Liver (tissue), 3 donors: ENCODE measurements at regions not wholly inside any gene's neighbourhood (a gene's known extent, or its start where the extent isn't known, plus 50 kb on each side); places are given as distances from the start of the nearest gene placed in this dataset.
"Not testable (repeated sequence)": the region's sequence is repeated elsewhere in the genome, so short reads cannot be mapped to it uniquely, and the experiment has no call there.

ENCODE experiments used
- GABPA ChIP-seq, 2 donors: IDR thresholded peaks in 1 of 2; conservative IDR thresholded peaks in 1 of 2; 2 replicates each; pipeline ENCODE4 v1.6.1; 2016; ENCODE audit warnings: antibody characterized with exemption in 2 of 2, mild to moderate bottlenecking in 1 of 2, moderate library complexity in 1 of 2
- HNF4G ChIP-seq: IDR thresholded peaks from 2 replicates; pipeline ENCODE4 v1.6.1; 2016; ENCODE audit warnings: antibody characterized with exemption
- JUND ChIP-seq, 2 donors: IDR thresholded peaks; 2 replicates each; pipeline ENCODE4 v1.6.1; 2016; ENCODE audit warnings: antibody characterized with exemption in 2 of 2
- RAD21 ChIP-seq, 2 donors: IDR thresholded peaks; 2 replicates each; pipeline ENCODE4 v1.6.1; 2016; ENCODE audit warnings: antibody characterized with exemption in 2 of 2, mild to moderate bottlenecking in 2 of 2
- TAF1 ChIP-seq: conservative IDR thresholded peaks from 2 replicates; pipeline ENCODE4 v1.6.1; 2016; ENCODE audit warnings: antibody characterized with exemption, mild to moderate bottlenecking
- YY1 ChIP-seq: IDR thresholded peaks from 2 replicates; pipeline ENCODE4 v1.6.1; 2016; ENCODE audit warnings: antibody characterized with exemption, mild to moderate bottlenecking
- TF ChIP-seq, protein P1 (sequence below): IDR thresholded peaks from 2 replicates; pipeline ENCODE4 v1.6.1; 2016; ENCODE audit warnings: antibody characterized with exemption
- TF ChIP-seq, protein P2 (sequence below): fragments of 150-350 bp; IDR thresholded peaks from 2 replicates; pipeline ENCODE4 v1.5.1; 2017; ENCODE audit warnings: improper control_type of control experiment, low read depth, low read length; ENCODE audit not compliant: missing input control
- TF ChIP-seq, protein P3 (sequence below): IDR thresholded peaks from 2 replicates; pipeline ENCODE4 v1.6.1; 2016; ENCODE audit warnings: antibody characterized with exemption
- TF ChIP-seq, protein P4 (sequence below): IDR thresholded peaks from 2 replicates; pipeline ENCODE4 v1.6.1; 2016; ENCODE audit warnings: antibody characterized with exemption, mild to moderate bottlenecking
- TF ChIP-seq, protein P5 (sequence below): IDR thresholded peaks from 2 replicates; pipeline ENCODE4 v1.6.1; 2016; ENCODE audit warnings: antibody characterized with exemption
- donor health status: healthy.
- donor health status: healthy.

DNA sequence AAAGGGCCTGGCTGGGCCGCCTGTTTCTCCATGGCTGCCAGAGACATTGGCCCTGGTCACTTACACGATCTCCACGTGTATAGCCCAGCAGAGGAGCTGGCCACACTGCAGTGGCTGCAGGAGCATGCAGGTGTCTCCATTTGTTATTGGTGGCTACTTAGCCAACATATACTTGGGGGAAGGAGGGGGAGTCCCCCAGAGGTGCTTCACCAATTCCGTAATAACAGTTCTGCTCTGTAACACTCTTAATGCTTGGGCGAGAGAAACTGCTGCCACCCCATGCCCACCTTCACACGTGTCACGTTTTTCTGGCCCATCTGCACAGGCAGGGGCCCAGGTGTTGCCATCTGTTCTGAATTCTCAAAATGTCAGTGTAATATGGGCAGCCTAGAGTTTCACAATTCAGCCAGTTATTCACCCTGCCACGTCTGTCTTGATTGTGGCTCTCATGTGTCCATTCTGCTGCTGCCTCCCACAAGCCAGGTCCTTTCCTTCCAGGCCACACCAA, 353.5 kb downstream of the BCL2L11 start:
- TF ChIP-seq, protein P1, sequence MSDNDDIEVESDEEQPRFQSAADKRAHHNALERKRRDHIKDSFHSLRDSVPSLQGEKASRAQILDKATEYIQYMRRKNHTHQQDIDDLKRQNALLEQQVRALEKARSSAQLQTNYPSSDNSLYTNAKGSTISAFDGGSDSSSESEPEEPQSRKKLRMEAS = not testable (repeated sequence)
- TF ChIP-seq, protein P2, sequence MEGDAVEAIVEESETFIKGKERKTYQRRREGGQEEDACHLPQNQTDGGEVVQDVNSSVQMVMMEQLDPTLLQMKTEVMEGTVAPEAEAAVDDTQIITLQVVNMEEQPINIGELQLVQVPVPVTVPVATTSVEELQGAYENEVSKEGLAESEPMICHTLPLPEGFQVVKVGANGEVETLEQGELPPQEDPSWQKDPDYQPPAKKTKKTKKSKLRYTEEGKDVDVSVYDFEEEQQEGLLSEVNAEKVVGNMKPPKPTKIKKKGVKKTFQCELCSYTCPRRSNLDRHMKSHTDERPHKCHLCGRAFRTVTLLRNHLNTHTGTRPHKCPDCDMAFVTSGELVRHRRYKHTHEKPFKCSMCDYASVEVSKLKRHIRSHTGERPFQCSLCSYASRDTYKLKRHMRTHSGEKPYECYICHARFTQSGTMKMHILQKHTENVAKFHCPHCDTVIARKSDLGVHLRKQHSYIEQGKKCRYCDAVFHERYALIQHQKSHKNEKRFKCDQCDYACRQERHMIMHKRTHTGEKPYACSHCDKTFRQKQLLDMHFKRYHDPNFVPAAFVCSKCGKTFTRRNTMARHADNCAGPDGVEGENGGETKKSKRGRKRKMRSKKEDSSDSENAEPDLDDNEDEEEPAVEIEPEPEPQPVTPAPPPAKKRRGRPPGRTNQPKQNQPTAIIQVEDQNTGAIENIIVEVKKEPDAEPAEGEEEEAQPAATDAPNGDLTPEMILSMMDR = not testable (repeated sequence)
- TF ChIP-seq, protein P3, sequence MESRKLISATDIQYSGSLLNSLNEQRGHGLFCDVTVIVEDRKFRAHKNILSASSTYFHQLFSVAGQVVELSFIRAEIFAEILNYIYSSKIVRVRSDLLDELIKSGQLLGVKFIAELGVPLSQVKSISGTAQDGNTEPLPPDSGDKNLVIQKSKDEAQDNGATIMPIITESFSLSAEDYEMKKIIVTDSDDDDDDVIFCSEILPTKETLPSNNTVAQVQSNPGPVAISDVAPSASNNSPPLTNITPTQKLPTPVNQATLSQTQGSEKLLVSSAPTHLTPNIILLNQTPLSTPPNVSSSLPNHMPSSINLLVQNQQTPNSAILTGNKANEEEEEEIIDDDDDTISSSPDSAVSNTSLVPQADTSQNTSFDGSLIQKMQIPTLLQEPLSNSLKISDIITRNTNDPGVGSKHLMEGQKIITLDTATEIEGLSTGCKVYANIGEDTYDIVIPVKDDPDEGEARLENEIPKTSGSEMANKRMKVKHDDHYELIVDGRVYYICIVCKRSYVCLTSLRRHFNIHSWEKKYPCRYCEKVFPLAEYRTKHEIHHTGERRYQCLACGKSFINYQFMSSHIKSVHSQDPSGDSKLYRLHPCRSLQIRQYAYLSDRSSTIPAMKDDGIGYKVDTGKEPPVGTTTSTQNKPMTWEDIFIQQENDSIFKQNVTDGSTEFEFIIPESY = not testable (repeated sequence)
- TF ChIP-seq HNF4G; GABPA (IDR thresholded peaks at IDR 0.05 in 1 of 2, conservative IDR thresholded peaks at IDR 0.05 in 1 of 2); JUND (IDR thresholded peaks at IDR 0.05); YY1; RAD21 (IDR thresholded peaks at IDR 0.05); TAF1: not testable (repeated sequence)
- TF ChIP-seq, protein P4, sequence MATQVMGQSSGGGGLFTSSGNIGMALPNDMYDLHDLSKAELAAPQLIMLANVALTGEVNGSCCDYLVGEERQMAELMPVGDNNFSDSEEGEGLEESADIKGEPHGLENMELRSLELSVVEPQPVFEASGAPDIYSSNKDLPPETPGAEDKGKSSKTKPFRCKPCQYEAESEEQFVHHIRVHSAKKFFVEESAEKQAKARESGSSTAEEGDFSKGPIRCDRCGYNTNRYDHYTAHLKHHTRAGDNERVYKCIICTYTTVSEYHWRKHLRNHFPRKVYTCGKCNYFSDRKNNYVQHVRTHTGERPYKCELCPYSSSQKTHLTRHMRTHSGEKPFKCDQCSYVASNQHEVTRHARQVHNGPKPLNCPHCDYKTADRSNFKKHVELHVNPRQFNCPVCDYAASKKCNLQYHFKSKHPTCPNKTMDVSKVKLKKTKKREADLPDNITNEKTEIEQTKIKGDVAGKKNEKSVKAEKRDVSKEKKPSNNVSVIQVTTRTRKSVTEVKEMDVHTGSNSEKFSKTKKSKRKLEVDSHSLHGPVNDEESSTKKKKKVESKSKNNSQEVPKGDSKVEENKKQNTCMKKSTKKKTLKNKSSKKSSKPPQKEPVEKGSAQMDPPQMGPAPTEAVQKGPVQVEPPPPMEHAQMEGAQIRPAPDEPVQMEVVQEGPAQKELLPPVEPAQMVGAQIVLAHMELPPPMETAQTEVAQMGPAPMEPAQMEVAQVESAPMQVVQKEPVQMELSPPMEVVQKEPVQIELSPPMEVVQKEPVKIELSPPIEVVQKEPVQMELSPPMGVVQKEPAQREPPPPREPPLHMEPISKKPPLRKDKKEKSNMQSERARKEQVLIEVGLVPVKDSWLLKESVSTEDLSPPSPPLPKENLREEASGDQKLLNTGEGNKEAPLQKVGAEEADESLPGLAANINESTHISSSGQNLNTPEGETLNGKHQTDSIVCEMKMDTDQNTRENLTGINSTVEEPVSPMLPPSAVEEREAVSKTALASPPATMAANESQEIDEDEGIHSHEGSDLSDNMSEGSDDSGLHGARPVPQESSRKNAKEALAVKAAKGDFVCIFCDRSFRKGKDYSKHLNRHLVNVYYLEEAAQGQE = not testable (repeated sequence)
- TF ChIP-seq, protein P5, sequence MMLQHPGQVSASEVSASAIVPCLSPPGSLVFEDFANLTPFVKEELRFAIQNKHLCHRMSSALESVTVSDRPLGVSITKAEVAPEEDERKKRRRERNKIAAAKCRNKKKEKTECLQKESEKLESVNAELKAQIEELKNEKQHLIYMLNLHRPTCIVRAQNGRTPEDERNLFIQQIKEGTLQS = not testable (repeated sequence)
